Nucleus accumbens (tissue), 56 donors: ENCODE measurements at regions not wholly inside any gene's neighbourhood (a gene's known extent, or its start where the extent isn't known, plus 50 kb on each side); places are given as distances from the start of the nearest gene placed in this dataset.
"Not testable (repeated sequence)": the region's sequence is repeated elsewhere in the genome, so short reads cannot be mapped to it uniquely, and the experiment has no call there.

Source experiments
- DNase-seq, 56 donors: peaks; one replicate each; lab custom pipeline; 2025; lab: John Stamatoyannopoulos, UW

- no peak for DNase-seq
Measured at GRCh38 chr12:124213666-124214347, 81.1 kb upstream of the RFLNA start.

GRCh38 chr12:124214574-124214973 is 80.3 kb upstream of the RFLNA start:
- DNase-seq = no peak

- no peak for DNase-seq
Measured at GRCh38 chr12:124216966-124217365, 77.9 kb upstream of the RFLNA start.

- peak in 32 of 56 donors; percentile 2 to 66 (median 28) for DNase-seq
Measured at GRCh38 chr12:124217508-124218242, 77.2 kb upstream of the RFLNA start.

GRCh38 chr12:124218243-124218560 is 76.7 kb upstream of the RFLNA start:
- DNase-seq = no peak

- not testable (repeated sequence) for DNase-seq
Measured at GRCh38 chr12:124218650-124219049, 76.2 kb upstream of the RFLNA start.

GRCh38 chr12:124222368-124223245 is 72.3 kb upstream of the RFLNA start:
- DNase-seq = no peak

GRCh38 chr12:124223733-124224138 is 71.2 kb upstream of the RFLNA start:
- DNase-seq = not testable (repeated sequence)

- DNase-seq = no peak
Measured at GRCh38 chr12:124224535-124225110, 70.3 kb upstream of the RFLNA start.

- no peak for DNase-seq
Measured at GRCh38 chr12:124225730-124226129, 69.2 kb upstream of the RFLNA start.

GRCh38 chr12:124227951-124228711 is 66.8 kb upstream of the RFLNA start:
- DNase-seq = no peak

- DNase-seq = no peak
Measured at GRCh38 chr12:124229520-124229919, 65.4 kb upstream of the RFLNA start.

GRCh38 chr12:124230117-124230757 is 64.7 kb upstream of the RFLNA start:
- DNase-seq = no peak

GRCh38 chr12:124230789-124231188 is 64.1 kb upstream of the RFLNA start:
- DNase-seq = no peak

GRCh38 chr12:124231980-124232653 is 62.8 kb upstream of the RFLNA start:
- no peak for DNase-seq

GRCh38 chr12:124232654-124232987 is 62.3 kb upstream of the RFLNA start:
- no peak for DNase-seq

GRCh38 chr12:124233041-124233796 is 61.7 kb upstream of the RFLNA start:
- no peak for DNase-seq

GRCh38 chr12:124233846-124234640 is 60.9 kb upstream of the RFLNA start:
- DNase-seq = no peak
